ENCODE measurements at regions not wholly inside any gene's neighbourhood (a gene's known extent, or its start where the extent isn't known, plus 50 kb on each side); places are given as distances from the start of the nearest gene placed in this dataset.

DNA sequence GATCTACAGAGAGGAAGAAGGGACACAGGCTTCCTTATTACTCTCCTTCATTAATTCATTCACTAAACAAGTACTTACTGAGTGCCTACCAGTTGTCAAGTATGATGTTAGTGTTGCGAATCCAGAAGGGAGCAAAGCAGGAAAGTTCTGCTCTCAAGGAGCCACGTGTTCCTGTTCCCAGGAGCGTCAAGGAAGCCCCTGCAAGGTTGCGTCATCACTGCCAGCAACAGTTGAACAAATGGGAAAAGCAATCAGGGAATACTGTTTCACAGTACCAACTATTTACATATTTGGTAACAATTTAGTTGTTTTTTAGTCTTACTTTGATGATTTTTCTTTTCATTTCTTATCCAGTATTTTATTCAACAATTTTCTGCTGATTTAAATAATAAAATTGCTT lies 310.0 kb downstream of the FOXA2 start:
- Mint-ChIP-seq H3K36me3 (no peaks in the 10 kb centered on the region), H3K9me3 (peaks cover 0 to 13% (median 4%) of the 10 kb centered on the region in 7 donors), H3K4me1 (no peaks in the 10 kb centered on the region), H3K4me3 (no peak overlapping the region), H3K27me3 (ENCODE audit: low read depth in 3 of 3) (peaks cover 0 to 4% (median 0%) of the 10 kb centered on the region in 3 donors), H3K27ac (no peak overlapping the region)
- no peak overlapping the region for H3K4me3 ChIP-seq (replicated peaks in 1 of 3; ENCODE audit: low read depth in 2 of 3, low read length in 3 of 3)
- whole genome bisulfite sequencing (ENCODE audit: insufficient coverage), result no CpG with 5 or more reads among the region's 4 CpGs
- no peaks in the 10 kb centered on the region for H3K27me3 ChIP-seq (ENCODE audit: control insufficient read depth in 2 of 2, insufficient read depth in 2 of 2, low read length in 2 of 2)
- H3K4me1 ChIP-seq (ENCODE audit: control insufficient read depth in 1 of 2, insufficient read depth in 2 of 2, low read length in 2 of 2), result no peaks in the 10 kb centered on the region
- no peak overlapping the region for H3K9ac ChIP-seq (ENCODE audit: insufficient read depth, low read length, poor library complexity, severe bottlenecking)
- H3K27ac ChIP-seq (ENCODE audit: low read depth in 1 of 2, low read length in 2 of 2), result no peak overlapping the region
- TF ChIP-seq, protein P1, sequence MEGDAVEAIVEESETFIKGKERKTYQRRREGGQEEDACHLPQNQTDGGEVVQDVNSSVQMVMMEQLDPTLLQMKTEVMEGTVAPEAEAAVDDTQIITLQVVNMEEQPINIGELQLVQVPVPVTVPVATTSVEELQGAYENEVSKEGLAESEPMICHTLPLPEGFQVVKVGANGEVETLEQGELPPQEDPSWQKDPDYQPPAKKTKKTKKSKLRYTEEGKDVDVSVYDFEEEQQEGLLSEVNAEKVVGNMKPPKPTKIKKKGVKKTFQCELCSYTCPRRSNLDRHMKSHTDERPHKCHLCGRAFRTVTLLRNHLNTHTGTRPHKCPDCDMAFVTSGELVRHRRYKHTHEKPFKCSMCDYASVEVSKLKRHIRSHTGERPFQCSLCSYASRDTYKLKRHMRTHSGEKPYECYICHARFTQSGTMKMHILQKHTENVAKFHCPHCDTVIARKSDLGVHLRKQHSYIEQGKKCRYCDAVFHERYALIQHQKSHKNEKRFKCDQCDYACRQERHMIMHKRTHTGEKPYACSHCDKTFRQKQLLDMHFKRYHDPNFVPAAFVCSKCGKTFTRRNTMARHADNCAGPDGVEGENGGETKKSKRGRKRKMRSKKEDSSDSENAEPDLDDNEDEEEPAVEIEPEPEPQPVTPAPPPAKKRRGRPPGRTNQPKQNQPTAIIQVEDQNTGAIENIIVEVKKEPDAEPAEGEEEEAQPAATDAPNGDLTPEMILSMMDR (IDR thresholded peaks at IDR 0.05), result no peak
- no peaks in the 10 kb centered on the region for H4K20me1 ChIP-seq (ENCODE audit: insufficient read depth, low read length)
- H3K9me3 ChIP-seq (replicated peaks in 1 of 2; ENCODE audit: control insufficient read depth in 1 of 2, insufficient read depth in 1 of 2, low read length in 2 of 2), result no peaks in the 10 kb centered on the region
- no peaks in the 10 kb centered on the region for H3K36me3 ChIP-seq (replicated peaks in 1 of 2; ENCODE audit: control insufficient read depth in 1 of 2, insufficient read depth in 2 of 2, low read length in 2 of 2)
- DNase-seq, result no peak
- intact Hi-C loops (cut with micrococcal nuclease), result no loop called here
- no peaks in the 10 kb centered on the region for H3K79me2 ChIP-seq (ENCODE audit: insufficient read depth, low read length)
- H3K4me2 ChIP-seq (replicated peaks; ENCODE audit: extremely low read depth, low read length, poor library complexity, severe bottlenecking), result no peak overlapping the region
- H2AFZ ChIP-seq (ENCODE audit: insufficient read depth, low read depth, low read length, poor library complexity, severe bottlenecking), result no peak overlapping the region

GRCh38 chr20:22268675-22269074 lies 315.7 kb downstream of the FOXA2 start:
- Histone ChIP-seq H3K27ac (ENCODE audit: low read depth in 1 of 2, low read length in 2 of 2) (no peak overlapping the region), H3K4me3 (replicated peaks in 1 of 3; ENCODE audit: low read depth in 2 of 3, low read length in 3 of 3) (no peak overlapping the region), H3K4me1 (ENCODE audit: control insufficient read depth in 1 of 2, insufficient read depth in 2 of 2, low read length in 2 of 2) (no peaks in the 10 kb centered on the region), H3K4me2 (replicated peaks; ENCODE audit: extremely low read depth, low read length, poor library complexity, severe bottlenecking) (no peak overlapping the region), H3K36me3 (replicated peaks in 1 of 2; ENCODE audit: control insufficient read depth in 1 of 2, insufficient read depth in 2 of 2, low read length in 2 of 2) (no peaks in the 10 kb centered on the region), H3K79me2 (ENCODE audit: insufficient read depth, low read length) (no peaks in the 10 kb centered on the region), H3K9ac (ENCODE audit: insufficient read depth, low read length, poor library complexity, severe bottlenecking) (no peak overlapping the region), H2AFZ (ENCODE audit: insufficient read depth, low read depth, low read length, poor library complexity, severe bottlenecking) (no peak overlapping the region), H4K20me1 (ENCODE audit: insufficient read depth, low read length) (no peaks in the 10 kb centered on the region), H3K9me3 (replicated peaks in 1 of 2; ENCODE audit: control insufficient read depth in 1 of 2, insufficient read depth in 1 of 2, low read length in 2 of 2) (no peaks in the 10 kb centered on the region), H3K27me3 (ENCODE audit: control insufficient read depth in 2 of 2, insufficient read depth in 2 of 2, low read length in 2 of 2) (no peaks in the 10 kb centered on the region)
- intact Hi-C loops (cut with micrococcal nuclease), result no loop called here
- H3K36me3 Mint-ChIP-seq, result no peaks in the 10 kb centered on the region
- TF ChIP-seq, protein P1 (IDR thresholded peaks at IDR 0.05), result no peak
- H3K4me3 Mint-ChIP-seq, result no peak overlapping the region
- no CpG with 5 or more reads among the region's 2 CpGs for WGBS (ENCODE audit: insufficient coverage)
- H3K4me1 Mint-ChIP-seq, result no peaks in the 10 kb centered on the region
- DNase-seq, result no peak
- H3K9me3 Mint-ChIP-seq, result peaks cover 0 to 3% (median 0%) of the 10 kb centered on the region in 7 donors
- no peak overlapping the region for H3K27ac Mint-ChIP-seq
- H3K27me3 Mint-ChIP-seq (ENCODE audit: low read depth in 3 of 3), result peaks cover 0 to 4% (median 4%) of the 10 kb centered on the region in 3 donors

Data from CD14-positive monocyte (primary cell).